ENCODE measurements at regions not wholly inside any gene's neighbourhood (a gene's known extent, or its start where the extent isn't known, plus 50 kb on each side); places are given as distances from the start of the nearest gene placed in this dataset.

GRCh38 chr7:3128857-3129490, 85.3 kb upstream of the CARD11 start:
- no peak for TF ChIP-seq CTCF (IDR thresholded peaks at IDR 0.05)
- TF ChIP-seq POLR2A (IDR thresholded peaks at IDR 0.05), result no peak
